Stomach (tissue), 8 donors: ENCODE measurements at regions not wholly inside any gene's neighbourhood (a gene's known extent, or its start where the extent isn't known, plus 50 kb on each side); places are given as distances from the start of the nearest gene placed in this dataset.

Source experiments
- DNase-seq, 2 donors: peaks; one replicate each; pipeline versions ENCODE4 v3.0.0 to v3.0.0-alpha.2; 2013 to 2019
- H3K27ac ChIP-seq, 5 donors: fragments of 200-600 bp in 4 of 5; sonication (generic) in 4 of 5; one replicate each; pipeline ENCODE4 v1.5.1; 2013 to 2019; ENCODE audit warnings: mild to moderate bottlenecking in 1 of 5, moderate library complexity in 1 of 5
- H3K27me3 ChIP-seq, 3 donors: fragments of 200-600 bp; sonication (generic); one replicate each; pipeline ENCODE4 v1.5.1; 2017 to 2019; ENCODE audit warnings: mixed run types in 1 of 3
- H3K36me3 ChIP-seq, 4 donors: fragments of 200-600 bp; sonication (generic); 1 replicate in 3 of 4; 2 replicates in 1 of 4; pipeline ENCODE4 v1.5.1; 2016 to 2019
- H3K4me1 ChIP-seq, 4 donors: fragments of 200-600 bp; sonication (generic); one replicate each; pipeline ENCODE4 v1.5.1; 2016 to 2019
- H3K4me3 ChIP-seq, 4 donors: fragments of 200-600 bp; sonication (generic) in 3 of 4; one replicate each; pipeline ENCODE4 v1.5.1; 2016 to 2019; ENCODE audit warnings: mild to moderate bottlenecking in 1 of 4
- H3K9me3 ChIP-seq, 4 donors: fragments of 200-600 bp; sonication (generic); one replicate each; pipeline ENCODE4 v1.5.1; 2016 to 2019
- CTCF ChIP-seq, 7 experiments: fragments of 450-650 bp in 4 of 7; fragments of 200-600 bp in 3 of 7; sonication (generic) in 3 of 7; IDR thresholded peaks; one replicate each; pipeline ENCODE4 v1.5.1; 2016 to 2019; ENCODE audit warnings: antibody characterized with exemption in 7 of 7, control low read depth in 2 of 7, mild to moderate bottlenecking in 1 of 7
- EP300 ChIP-seq: sonication (generic); formaldehyde crosslinking; IDR thresholded peaks from one replicate; pipeline ENCODE4 v1.6.1; 2017; ENCODE audit warnings: antibody characterized with exemption
- POLR2A ChIP-seq, 4 donors: fragments of 450-650 bp; IDR thresholded peaks; one replicate each; pipeline ENCODE4 v1.6.1; 2016; ENCODE audit warnings: antibody characterized with exemption in 4 of 4, control low read depth in 2 of 4, mild to moderate bottlenecking in 1 of 4, moderate library complexity in 1 of 4
- POLR2AphosphoS5 ChIP-seq, 3 donors: sonication (generic); formaldehyde crosslinking; IDR thresholded peaks; one replicate each; pipeline ENCODE4 v1.6.1; 2016; ENCODE audit warnings: antibody characterized with exemption in 3 of 3
- WGBS, 5 donors: extraction: QIAGEN DNeasy Blood & Tissue Kit in 3 of 5; methylation state at CpG; one replicate each; pipeline versions ENCODE4 v1.1.5 to v1.1.7; 2013 to 2018; 5-methylcytosine and 5-hydroxymethylcytosine counted together
- intact Hi-C: fragments of 100-400 bp; cut with DNase I; formaldehyde crosslinking; loops from one replicate; pipeline ENCODE4 v1.15.1; 2023; ENCODE audit warnings: low total_unique reads
- donor health status: healthy with polysubstance abuse.
- donor health status: Bipolar disorder and iron deficiency.
- donor health status: healthy.

- no peak for DNase-seq
- 78 to 84% (median 81%) methylated on average over 3 of the region's 3 CpGs for WGBS, 5 donors
- Histone ChIP-seq H3K9me3 (no peaks in the 10 kb centered on the region), H3K36me3 (peaks cover 0 to 5% (median 0%) of the 10 kb centered on the region in 4 donors), H3K4me3 (no peak overlapping the region), H3K27me3 (no peaks in the 10 kb centered on the region), H3K4me1 (no peaks in the 10 kb centered on the region), H3K27ac (no peak overlapping the region)
- intact Hi-C loops = no loop called here
- no peak for TF ChIP-seq CTCF (IDR thresholded peaks at IDR 0.05)
- TF ChIP-seq EP300 = no peak
- TF ChIP-seq POLR2AphosphoS5 (IDR thresholded peaks at IDR 0.05) = no peak
- TF ChIP-seq POLR2A (IDR thresholded peaks at IDR 0.05) = no peak
Measured at GRCh38 chr13:38053896-38054295, 184.3 kb upstream of the TRPC4 start.

GRCh38 chr13:38046049-38046376, 176.4 kb upstream of the TRPC4 start:
- peaks cover 0 to 21% (median 2%) of the 10 kb centered on the region in 4 donors for H3K36me3 ChIP-seq
- no peak for TF ChIP-seq CTCF (IDR thresholded peaks at IDR 0.05)
- TF ChIP-seq POLR2AphosphoS5 (IDR thresholded peaks at IDR 0.05) = no peak
- no peak for TF ChIP-seq EP300
- TF ChIP-seq POLR2A (IDR thresholded peaks at IDR 0.05) = no peak
- H3K27ac ChIP-seq = no peak overlapping the region
- no peak overlapping the region for H3K4me3 ChIP-seq
- H3K27me3 ChIP-seq = no peaks in the 10 kb centered on the region
- DNase-seq = no peak
- 45 to 71% (median 50%) methylated on average over 1 of the region's 1 CpG for WGBS, 5 donors
- peaks cover 0 to 18% (median 5%) of the 10 kb centered on the region in 4 donors for H3K9me3 ChIP-seq
- intact Hi-C loops = no loop called here
- no peaks in the 10 kb centered on the region for H3K4me1 ChIP-seq

GRCh38 chr13:38045278-38046048, 175.9 kb upstream of the TRPC4 start:
- TF ChIP-seq POLR2A (IDR thresholded peaks at IDR 0.05) (no peak), EP300 (no peak), CTCF (IDR thresholded peaks at IDR 0.05) (peak in 1 of 7 experiments; percentile 6)
- peak in 1 of 2 donors; percentile 16 for DNase-seq
- WGBS, 5 donors = 51 to 78% (median 72%) methylated on average over 3 to 8 of the region's 8 CpGs
- Histone ChIP-seq H3K27me3 (no peaks in the 10 kb centered on the region), H3K4me3 (no peak overlapping the region), H3K27ac (no peak overlapping the region), H3K9me3 (peaks cover 0 to 18% (median 5%) of the 10 kb centered on the region in 4 donors), H3K36me3 (peaks cover 0 to 20% (median 2%) of the 10 kb centered on the region in 4 donors), H3K4me1 (no peaks in the 10 kb centered on the region)
- intact Hi-C loops = no loop called here

- intact Hi-C loops = no loop called here
- peaks cover 0 to 16% (median 2%) of the 10 kb centered on the region in 4 donors for H3K36me3 ChIP-seq
- H3K27ac ChIP-seq = no peak overlapping the region
- TF ChIP-seq POLR2AphosphoS5 (IDR thresholded peaks at IDR 0.05) (no peak), EP300 (no peak), CTCF (IDR thresholded peaks at IDR 0.05) (no peak), POLR2A (IDR thresholded peaks at IDR 0.05) (no peak)
- no peaks in the 10 kb centered on the region for H3K27me3 ChIP-seq
- no peaks in the 10 kb centered on the region for H3K4me1 ChIP-seq
- WGBS, 5 donors = 83 to 94% (median 93%) methylated on average over 2 to 4 of the region's 4 CpGs
- H3K9me3 ChIP-seq = peaks cover 0 to 18% (median 5%) of the 10 kb centered on the region in 4 donors
- DNase-seq = no peak
- H3K4me3 ChIP-seq = no peak overlapping the region
Measured at GRCh38 chr13:38044067-38044466, 174.5 kb upstream of the TRPC4 start.
